Right lobe of liver (tissue), 6 donors: ENCODE measurements at regions not wholly inside any gene's neighbourhood (a gene's known extent, or its start where the extent isn't known, plus 50 kb on each side); places are given as distances from the start of the nearest gene placed in this dataset.
"Not testable (repeated sequence)": the region's sequence is repeated elsewhere in the genome, so short reads cannot be mapped to it uniquely, and the experiment has no call there.

Experiments used
- ATAC-seq, 4 donors: fragments of 200-7000 bp; cut with Tn5 transposase; one replicate each; pipeline ENCODE4 v1.9.1; 2020; ENCODE audit warnings: mild to moderate bottlenecking in 4 of 4, moderate library complexity in 4 of 4
- DNase-seq, 3 donors: peaks; one replicate each; pipeline ENCODE4 v3.0.0-alpha.2; 2020
- H3K27ac ChIP-seq, 3 donors: fragments of 200-600 bp; one replicate each; pipeline ENCODE4 v1.8.0; 2022
- H3K27me3 ChIP-seq, 2 donors: fragments of 200-600 bp; one replicate each; pipeline ENCODE4 v1.8.0; 2022
- H3K36me3 ChIP-seq, 4 donors: fragments of 200-600 bp; sonication (generic) in 1 of 4; one replicate each; pipeline versions ENCODE4 v1.5.1 to v1.8.0; 2017 to 2022; ENCODE audit warnings: control low read depth in 1 of 4
- H3K4me1 ChIP-seq, 4 donors: fragments of 200-600 bp; sonication (generic) in 1 of 4; one replicate each; pipeline versions ENCODE4 v1.5.1 to v1.8.0; 2017 to 2022; ENCODE audit warnings: control low read depth in 1 of 4
- H3K4me3 ChIP-seq, 3 donors: fragments of 200-600 bp; one replicate each; pipeline ENCODE4 v1.8.0; 2022
- H3K9me3 ChIP-seq, 4 donors: fragments of 200-600 bp; sonication (generic) in 1 of 4; one replicate each; pipeline versions ENCODE4 v1.5.1 to v1.8.0; 2017 to 2022; ENCODE audit warnings: control low read depth in 1 of 4
- CTCF ChIP-seq, 4 donors: fragments of 200-600 bp in 3 of 4; fragments of 450-650 bp in 1 of 4; IDR thresholded peaks; one replicate each; pipeline versions ENCODE4 v1.5.1 to v1.8.0; 2016 to 2022; ENCODE audit warnings: antibody characterized with exemption in 4 of 4, mild to moderate bottlenecking in 2 of 4
- POLR2A ChIP-seq: fragments of 450-650 bp; IDR thresholded peaks from one replicate; pipeline ENCODE4 v1.6.1; 2017; ENCODE audit warnings: antibody characterized with exemption, mild to moderate bottlenecking
- WGBS: methylation state at CpG from one replicate; pipeline ENCODE4 v1.1.6; 2018; ENCODE audit warnings: low coverage, low lambda C conversion rate; ENCODE audit not compliant: insufficient coverage; ENCODE audit errors: missing lambda C conversion rate; 5-methylcytosine and 5-hydroxymethylcytosine counted together
- intact Hi-C, 2 donors: fragments of 100-400 bp; cut with DNase I; formaldehyde crosslinking; loops; one replicate each; pipeline versions ENCODE4 v1.11.2 to v1.14.1; 2022
- donor health status: DM: no; HTN: yes; CAD: no.
- donor health status: DM: no; HTN: no; CAD: no.
- donor health status: DM: no; HTN: no; CAD: no.
- donor health status: DM: no; HTN: yes; CAD: no.
- donor health status: DM: no; HTN: yes; CAD: no.

- Histone ChIP-seq H3K27me3 (no peaks in the 10 kb centered on the region), H3K27ac (no peak overlapping the region), H3K36me3 (no peaks in the 10 kb centered on the region), H3K4me1 (no peaks in the 10 kb centered on the region), H3K4me3 (no peak overlapping the region), H3K9me3 (peaks cover 0 to 10% (median 3%) of the 10 kb centered on the region in 4 donors)
- ATAC-seq (no peak), DNase-seq (peak in 1 of 3 donors; percentile 25)
- intact Hi-C loops = no loop called here
- TF ChIP-seq POLR2A (no peak), CTCF (IDR thresholded peaks at IDR 0.05) (no peak)
- 55% methylated on average over 7 of the region's 7 CpGs for WGBS
Measured at GRCh38 chr15:69921626-69922619, 175.8 kb downstream of the TLE3 start.

- H3K36me3 ChIP-seq = no peaks in the 10 kb centered on the region
- WGBS = 31% methylated on average over 1 of the region's 1 CpG
- H3K9me3 ChIP-seq = peaks cover 0 to 10% (median 3%) of the 10 kb centered on the region in 4 donors
- intact Hi-C loops = no loop called here
- ATAC-seq (no peak), DNase-seq (no peak)
- TF ChIP-seq CTCF (IDR thresholded peaks at IDR 0.05) (no peak), POLR2A (no peak)
- no peaks in the 10 kb centered on the region for H3K27me3 ChIP-seq
- H3K27ac ChIP-seq = no peak overlapping the region
- no peak overlapping the region for H3K4me3 ChIP-seq
- no peaks in the 10 kb centered on the region for H3K4me1 ChIP-seq
Measured at GRCh38 chr15:69924531-69924930, 173.2 kb downstream of the TLE3 start.

- H3K4me1 ChIP-seq = no peaks in the 10 kb centered on the region
- ATAC-seq = no peak
- WGBS = 80% methylated on average over 1 of the region's 1 CpG
Measured at GRCh38 chr15:69926006-69926405, 171.7 kb downstream of the TLE3 start.

GRCh38 chr15:69926721-69927120 lies 171.0 kb downstream of the TLE3 start:
- no CpG with 5 or more reads among the region's 1 CpG for WGBS
- H3K36me3 ChIP-seq = no peaks in the 10 kb centered on the region
- no peak overlapping the region for H3K27ac ChIP-seq
- intact Hi-C loops = no loop called here
- H3K27me3 ChIP-seq = no peaks in the 10 kb centered on the region
- ATAC-seq (no peak), DNase-seq (no peak)
- TF ChIP-seq POLR2A (no peak), CTCF (IDR thresholded peaks at IDR 0.05) (no peak)
- no peak overlapping the region for H3K4me3 ChIP-seq
- H3K9me3 ChIP-seq = peaks cover 0 to 10% (median 3%) of the 10 kb centered on the region in 4 donors
- H3K4me1 ChIP-seq = no peaks in the 10 kb centered on the region

More at GRCh38 chr15:69926006-69926405, 171.7 kb downstream of the TLE3 start:
- Histone ChIP-seq H3K4me3 (no peak overlapping the region), H3K9me3 (peaks cover 0 to 10% (median 3%) of the 10 kb centered on the region in 4 donors), H3K36me3 (no peaks in the 10 kb centered on the region), H3K27me3 (no peaks in the 10 kb centered on the region), H3K27ac (no peak overlapping the region)
- TF ChIP-seq POLR2A (no peak), CTCF (IDR thresholded peaks at IDR 0.05) (no peak)
- intact Hi-C loops = no loop called here
- no peak for DNase-seq

GRCh38 chr15:69928890-69929289 lies 168.8 kb downstream of the TLE3 start:
- H3K4me1 ChIP-seq, H3K27me3 ChIP-seq, H3K27ac ChIP-seq, intact Hi-C loops, H3K4me3 ChIP-seq, ATAC-seq, DNase-seq, H3K36me3 ChIP-seq, H3K9me3 ChIP-seq: not testable (repeated sequence)
- no CpG with 5 or more reads among the region's 2 CpGs for WGBS
